ENCODE measurements at regions not wholly inside any gene's neighbourhood (a gene's known extent, or its start where the extent isn't known, plus 50 kb on each side); places are given as distances from the start of the nearest gene placed in this dataset.
A peak's percentile ranks its signal among the peaks of the same experiment; 100 is the strongest.

DNA sequence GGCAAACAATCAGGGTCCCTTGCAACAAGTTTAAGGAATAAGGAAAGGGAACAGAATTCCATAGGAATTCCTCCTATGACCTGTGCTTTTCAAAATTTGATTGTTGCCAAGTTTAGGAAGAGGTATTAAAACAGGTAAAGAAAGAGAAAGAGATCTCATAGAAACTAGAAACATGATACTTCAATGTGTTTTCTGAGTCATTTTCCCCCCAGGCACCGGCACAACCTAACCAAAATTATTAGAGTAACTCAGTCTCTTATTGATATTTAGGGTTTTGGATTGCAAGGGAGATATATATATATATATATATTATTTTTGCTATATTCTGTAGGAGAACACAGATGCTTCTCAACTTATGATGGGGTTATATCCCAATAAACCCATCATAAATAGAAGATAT is 278.0 kb upstream of the DKK2 start:
- no peak overlapping the region for H3K4me3 ChIP-seq
- no peaks in the 10 kb centered on the region for H3K9me3 ChIP-seq (ENCODE audit: insufficient read depth, low read depth)
- intact Hi-C loops (cut with micrococcal nuclease; ENCODE audit: unreplicated experiment) = no loop called here
- H3K9me2 ChIP-seq (ENCODE audit: insufficient read depth) = no peaks in the 10 kb centered on the region
- no peaks in the 10 kb centered on the region for H4K20me1 ChIP-seq (ENCODE audit: insufficient read depth)
- DNase-seq = peak in 1 of 2 experiments; percentile 10
- H3K27me3 ChIP-seq (ENCODE audit: insufficient read depth, low read depth) = no peaks in the 10 kb centered on the region
- no peak overlapping the region for H3K4me2 ChIP-seq
- no peak overlapping the region for H3K27ac ChIP-seq
- H3K4me1 ChIP-seq (replicated peaks; ENCODE audit: insufficient read depth) = no peaks in the 10 kb centered on the region
- TF ChIP-seq, protein P1, sequence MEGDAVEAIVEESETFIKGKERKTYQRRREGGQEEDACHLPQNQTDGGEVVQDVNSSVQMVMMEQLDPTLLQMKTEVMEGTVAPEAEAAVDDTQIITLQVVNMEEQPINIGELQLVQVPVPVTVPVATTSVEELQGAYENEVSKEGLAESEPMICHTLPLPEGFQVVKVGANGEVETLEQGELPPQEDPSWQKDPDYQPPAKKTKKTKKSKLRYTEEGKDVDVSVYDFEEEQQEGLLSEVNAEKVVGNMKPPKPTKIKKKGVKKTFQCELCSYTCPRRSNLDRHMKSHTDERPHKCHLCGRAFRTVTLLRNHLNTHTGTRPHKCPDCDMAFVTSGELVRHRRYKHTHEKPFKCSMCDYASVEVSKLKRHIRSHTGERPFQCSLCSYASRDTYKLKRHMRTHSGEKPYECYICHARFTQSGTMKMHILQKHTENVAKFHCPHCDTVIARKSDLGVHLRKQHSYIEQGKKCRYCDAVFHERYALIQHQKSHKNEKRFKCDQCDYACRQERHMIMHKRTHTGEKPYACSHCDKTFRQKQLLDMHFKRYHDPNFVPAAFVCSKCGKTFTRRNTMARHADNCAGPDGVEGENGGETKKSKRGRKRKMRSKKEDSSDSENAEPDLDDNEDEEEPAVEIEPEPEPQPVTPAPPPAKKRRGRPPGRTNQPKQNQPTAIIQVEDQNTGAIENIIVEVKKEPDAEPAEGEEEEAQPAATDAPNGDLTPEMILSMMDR (conservative IDR thresholded peaks at IDR 0.05) = no peak
- TF ChIP-seq EZH2 (IDR thresholded peaks at IDR 0.05; ENCODE audit: low read depth) = no peak
- no peaks in the 10 kb centered on the region for H3K36me3 ChIP-seq (ENCODE audit: low read depth)
- no peak overlapping the region for H2AFZ ChIP-seq
- no peaks in the 10 kb centered on the region for H3K79me2 ChIP-seq (ENCODE audit: low read depth)
- no TSS peak for BruUV-seq (replicated peaks)
- POLR2A ChIA-PET (ENCODE audit: unreplicated experiment) = no interaction called here
- no peaks in the 10 kb centered on the region for H3F3A ChIP-seq (ENCODE audit: insufficient read depth, low read depth)
- CTCF ChIA-PET = no interaction called here

DNA sequence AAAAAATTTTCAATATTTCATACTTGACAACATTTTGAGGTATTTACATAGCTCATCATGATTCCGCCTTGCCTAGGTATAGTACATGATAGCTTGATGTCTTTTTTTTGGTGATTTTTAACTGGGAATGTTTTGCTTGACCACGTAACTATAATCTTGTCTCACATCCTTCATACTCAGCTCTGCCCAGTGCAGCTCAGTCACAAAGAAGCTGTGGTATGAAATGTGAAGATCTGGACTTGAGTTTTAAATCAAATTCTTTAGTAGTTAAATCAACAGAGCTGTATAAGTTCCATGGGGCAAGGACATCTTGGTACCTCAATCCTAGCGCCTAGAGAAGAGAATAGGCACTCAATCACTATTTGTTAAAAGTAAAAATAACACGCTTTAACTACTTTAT is 276.3 kb upstream of the DKK2 start:
- no TSS peak for BruUV-seq (replicated peaks)
- Histone ChIP-seq H3K4me3 (no peak overlapping the region), H4K20me1 (ENCODE audit: insufficient read depth) (no peaks in the 10 kb centered on the region), H3K27ac (no peak overlapping the region), H2AFZ (no peak overlapping the region), H3K9me3 (ENCODE audit: insufficient read depth, low read depth) (no peaks in the 10 kb centered on the region), H3K27me3 (ENCODE audit: insufficient read depth, low read depth) (no peaks in the 10 kb centered on the region), H3K4me2 (no peak overlapping the region), H3K4me1 (replicated peaks; ENCODE audit: insufficient read depth) (no peaks in the 10 kb centered on the region), H3F3A (ENCODE audit: insufficient read depth, low read depth) (no peaks in the 10 kb centered on the region), H3K9me2 (ENCODE audit: insufficient read depth) (no peaks in the 10 kb centered on the region), H3K79me2 (ENCODE audit: low read depth) (no peaks in the 10 kb centered on the region), H3K36me3 (ENCODE audit: low read depth) (no peaks in the 10 kb centered on the region)
- CTCF ChIA-PET = no interaction called here
- TF ChIP-seq, protein P1 (conservative IDR thresholded peaks at IDR 0.05) = no peak
- intact Hi-C loops (cut with micrococcal nuclease; ENCODE audit: unreplicated experiment) = no loop called here
- no peak for DNase-seq
- POLR2A ChIA-PET (ENCODE audit: unreplicated experiment) = no interaction called here

DNA sequence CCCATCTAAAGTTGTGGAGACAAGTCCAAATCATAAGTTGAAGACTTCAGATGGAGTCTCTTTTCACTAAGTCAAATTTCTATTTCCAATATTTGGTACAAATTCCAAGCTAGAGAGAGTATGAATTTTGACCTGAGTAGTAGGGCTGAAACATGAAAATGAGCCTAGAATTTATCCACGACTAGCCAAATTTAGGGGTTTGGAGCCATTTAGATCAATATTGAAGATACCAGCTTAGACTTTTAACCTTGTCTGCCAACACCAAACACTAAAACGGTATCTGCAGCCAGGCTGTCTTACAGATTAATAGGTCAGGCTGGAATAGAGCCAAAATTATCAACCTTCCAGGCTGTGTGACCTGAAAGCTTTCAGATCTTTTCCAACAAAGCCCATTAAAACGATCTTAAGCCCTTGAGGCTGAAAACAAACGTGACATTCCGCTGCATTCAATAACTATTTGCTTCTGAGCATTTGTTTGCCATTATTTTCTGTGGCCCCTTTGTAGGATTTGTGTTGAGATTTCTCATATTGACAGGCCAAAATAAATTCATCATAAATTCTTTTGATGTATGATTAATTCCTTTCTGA is 268.7 kb upstream of the DKK2 start:
- no peak for DNase-seq
- no TSS peak for BruUV-seq (replicated peaks)
- no peak overlapping the region for H3K27ac ChIP-seq
- ChIA-PET POLR2A (ENCODE audit: unreplicated experiment) (no interaction called here), CTCF (interaction anchor here (0.7 kb wide), 1 partner anchor 21 kb away, joined by 3 read pairs; no protein-coding TSS in a partner anchor)
- H3K27me3 ChIP-seq (ENCODE audit: insufficient read depth, low read depth) = no peaks in the 10 kb centered on the region
- no peaks in the 10 kb centered on the region for H3K36me3 ChIP-seq (ENCODE audit: low read depth)
- no peak overlapping the region for H3K4me3 ChIP-seq
- no peak overlapping the region for H2AFZ ChIP-seq
- H3K9me2 ChIP-seq (ENCODE audit: insufficient read depth) = no peaks in the 10 kb centered on the region
- no peaks in the 10 kb centered on the region for H3K4me1 ChIP-seq (replicated peaks; ENCODE audit: insufficient read depth)
- intact Hi-C loops (cut with micrococcal nuclease; ENCODE audit: unreplicated experiment) = no loop called here
- no peak for TF ChIP-seq EZH2 (IDR thresholded peaks at IDR 0.05; ENCODE audit: low read depth)
- TF ChIP-seq, protein P1 (conservative IDR thresholded peaks at IDR 0.05) = no peak
- H3K79me2 ChIP-seq (ENCODE audit: low read depth) = no peaks in the 10 kb centered on the region
- no peaks in the 10 kb centered on the region for H3K9me3 ChIP-seq (ENCODE audit: insufficient read depth, low read depth)
- no peaks in the 10 kb centered on the region for H3F3A ChIP-seq (ENCODE audit: insufficient read depth, low read depth)
- no peaks in the 10 kb centered on the region for H4K20me1 ChIP-seq (ENCODE audit: insufficient read depth)
- H3K4me2 ChIP-seq = no peak overlapping the region
